ENCODE measurements at regions not wholly inside any gene's neighbourhood (a gene's known extent, or its start where the extent isn't known, plus 50 kb on each side); places are given as distances from the start of the nearest gene placed in this dataset.

GRCh38 chr20:55584307-55584706, 421.0 kb downstream of the CBLN4 start:
- Mint-ChIP-seq H3K27me3 (ENCODE audit: unreplicated experiment) (no peaks in the 10 kb centered on the region), H3K4me3 (ENCODE audit: unreplicated experiment) (no peak overlapping the region), H3K36me3 (ENCODE audit: unreplicated experiment) (no peaks in the 10 kb centered on the region), H3K9me3 (ENCODE audit: unreplicated experiment) (peaks cover 7% of the 10 kb centered on the region), H3K4me1 (ENCODE audit: unreplicated experiment) (no peaks in the 10 kb centered on the region), H3K27ac (ENCODE audit: unreplicated experiment) (no peak overlapping the region)
- no peak for TF ChIP-seq CTCF (IDR thresholded peaks at IDR 0.05)
- no peak for DNase-seq (ENCODE audit: extremely low spot score, unreplicated experiment)

- no peaks in the 10 kb centered on the region for H3K4me1 Mint-ChIP-seq (ENCODE audit: unreplicated experiment)
- H3K27me3 Mint-ChIP-seq (ENCODE audit: unreplicated experiment): no peaks in the 10 kb centered on the region
- TF ChIP-seq CTCF (IDR thresholded peaks at IDR 0.05): no peak
- no peaks in the 10 kb centered on the region for H3K36me3 Mint-ChIP-seq (ENCODE audit: unreplicated experiment)
- H3K9me3 Mint-ChIP-seq (ENCODE audit: unreplicated experiment): peaks cover 7% of the 10 kb centered on the region
- no peak for DNase-seq (ENCODE audit: extremely low spot score, unreplicated experiment)
- no peak overlapping the region for H3K4me3 Mint-ChIP-seq (ENCODE audit: unreplicated experiment)
- no peak overlapping the region for H3K27ac Mint-ChIP-seq (ENCODE audit: unreplicated experiment)
Measured at GRCh38 chr20:55583036-55583435, 422.3 kb downstream of the CBLN4 start.

- H3K4me1 Mint-ChIP-seq (ENCODE audit: unreplicated experiment): no peaks in the 10 kb centered on the region
- no peak for DNase-seq (ENCODE audit: extremely low spot score, unreplicated experiment)
- no peak for TF ChIP-seq CTCF (IDR thresholded peaks at IDR 0.05)
- H3K36me3 Mint-ChIP-seq (ENCODE audit: unreplicated experiment): no peaks in the 10 kb centered on the region
- H3K27me3 Mint-ChIP-seq (ENCODE audit: unreplicated experiment): no peaks in the 10 kb centered on the region
- H3K27ac Mint-ChIP-seq (ENCODE audit: unreplicated experiment): no peak overlapping the region
- H3K9me3 Mint-ChIP-seq (ENCODE audit: unreplicated experiment): peaks cover 11% of the 10 kb centered on the region
- H3K4me3 Mint-ChIP-seq (ENCODE audit: unreplicated experiment): no peak overlapping the region
Measured at GRCh38 chr20:55582498-55582897, 422.8 kb downstream of the CBLN4 start.

- Mint-ChIP-seq H3K4me3 (ENCODE audit: unreplicated experiment) (no peak overlapping the region), H3K4me1 (ENCODE audit: unreplicated experiment) (no peaks in the 10 kb centered on the region), H3K27me3 (ENCODE audit: unreplicated experiment) (no peaks in the 10 kb centered on the region), H3K9me3 (ENCODE audit: unreplicated experiment) (peaks cover 11% of the 10 kb centered on the region), H3K36me3 (ENCODE audit: unreplicated experiment) (no peaks in the 10 kb centered on the region), H3K27ac (ENCODE audit: unreplicated experiment) (no peak overlapping the region)
- no peak for DNase-seq (ENCODE audit: extremely low spot score, unreplicated experiment)
- TF ChIP-seq CTCF (IDR thresholded peaks at IDR 0.05): no peak
Measured at GRCh38 chr20:55581519-55581918, 423.8 kb downstream of the CBLN4 start.

- TF ChIP-seq CTCF (IDR thresholded peaks at IDR 0.05): no peak
- peaks cover 11% of the 10 kb centered on the region for H3K9me3 Mint-ChIP-seq (ENCODE audit: unreplicated experiment)
- H3K27me3 Mint-ChIP-seq (ENCODE audit: unreplicated experiment): no peaks in the 10 kb centered on the region
- no peaks in the 10 kb centered on the region for H3K4me1 Mint-ChIP-seq (ENCODE audit: unreplicated experiment)
- no peak overlapping the region for H3K27ac Mint-ChIP-seq (ENCODE audit: unreplicated experiment)
- no peaks in the 10 kb centered on the region for H3K36me3 Mint-ChIP-seq (ENCODE audit: unreplicated experiment)
- no peak for DNase-seq (ENCODE audit: extremely low spot score, unreplicated experiment)
- H3K4me3 Mint-ChIP-seq (ENCODE audit: unreplicated experiment): no peak overlapping the region
Measured at GRCh38 chr20:55580475-55580874, 424.8 kb downstream of the CBLN4 start.
